ENCODE measurements at regions not wholly inside any gene's neighbourhood (a gene's known extent, or its start where the extent isn't known, plus 50 kb on each side); places are given as distances from the start of the nearest gene placed in this dataset.

DNA sequence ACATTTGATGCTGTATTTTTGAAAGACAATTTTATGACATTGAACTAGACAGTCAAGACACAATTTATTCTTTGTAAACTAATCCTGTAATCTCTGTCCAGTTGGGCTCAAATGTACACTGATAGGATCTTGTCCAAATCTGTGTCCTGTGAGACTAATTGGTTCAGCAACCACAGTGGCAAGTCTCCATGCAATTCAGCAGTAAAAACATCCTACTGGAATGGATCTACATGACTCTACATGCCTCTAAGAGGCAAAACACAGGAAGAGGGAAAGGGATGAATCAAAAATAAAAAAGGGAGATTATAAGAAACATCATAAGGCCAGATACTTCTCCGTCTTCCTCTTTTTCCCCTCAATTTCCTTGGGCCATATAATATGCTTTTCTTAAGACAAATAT is 1164.2 kb downstream of the NLGN4Y start:
- TF ChIP-seq, protein P1, sequence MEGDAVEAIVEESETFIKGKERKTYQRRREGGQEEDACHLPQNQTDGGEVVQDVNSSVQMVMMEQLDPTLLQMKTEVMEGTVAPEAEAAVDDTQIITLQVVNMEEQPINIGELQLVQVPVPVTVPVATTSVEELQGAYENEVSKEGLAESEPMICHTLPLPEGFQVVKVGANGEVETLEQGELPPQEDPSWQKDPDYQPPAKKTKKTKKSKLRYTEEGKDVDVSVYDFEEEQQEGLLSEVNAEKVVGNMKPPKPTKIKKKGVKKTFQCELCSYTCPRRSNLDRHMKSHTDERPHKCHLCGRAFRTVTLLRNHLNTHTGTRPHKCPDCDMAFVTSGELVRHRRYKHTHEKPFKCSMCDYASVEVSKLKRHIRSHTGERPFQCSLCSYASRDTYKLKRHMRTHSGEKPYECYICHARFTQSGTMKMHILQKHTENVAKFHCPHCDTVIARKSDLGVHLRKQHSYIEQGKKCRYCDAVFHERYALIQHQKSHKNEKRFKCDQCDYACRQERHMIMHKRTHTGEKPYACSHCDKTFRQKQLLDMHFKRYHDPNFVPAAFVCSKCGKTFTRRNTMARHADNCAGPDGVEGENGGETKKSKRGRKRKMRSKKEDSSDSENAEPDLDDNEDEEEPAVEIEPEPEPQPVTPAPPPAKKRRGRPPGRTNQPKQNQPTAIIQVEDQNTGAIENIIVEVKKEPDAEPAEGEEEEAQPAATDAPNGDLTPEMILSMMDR (conservative IDR thresholded peaks at IDR 0.05; ENCODE audit: low read depth, low read length) = no peak
- DNase-seq (ENCODE audit: low read depth) = no peak

DNA sequence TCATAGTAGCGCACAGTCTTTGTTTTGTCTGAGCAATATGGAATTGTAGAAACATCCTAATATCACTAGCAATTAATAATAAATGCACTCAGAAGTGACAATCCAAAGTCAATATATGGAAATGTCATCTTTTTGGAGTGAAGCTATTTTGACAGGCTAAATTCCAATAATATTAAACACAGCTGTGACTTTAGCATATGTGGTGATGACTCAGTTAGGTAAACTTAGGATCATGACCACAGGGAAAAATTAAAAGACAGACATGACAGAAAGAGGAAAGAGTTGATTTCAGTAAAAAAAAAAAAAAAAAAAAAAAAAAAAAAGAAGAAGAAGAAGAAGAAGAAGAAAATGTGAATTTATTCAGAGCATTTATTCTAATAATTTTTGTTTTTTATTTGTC is 1165.7 kb downstream of the NLGN4Y start:
- no peak for DNase-seq (ENCODE audit: low read depth)
- no peak overlapping the region for H3K4me3 ChIP-seq (ENCODE audit: low read depth, low read length)
- TF ChIP-seq, protein P1 (conservative IDR thresholded peaks at IDR 0.05; ENCODE audit: low read depth, low read length) = no peak

More for the DNA sequence above, 1164.2 kb downstream of the NLGN4Y start:
- no peak overlapping the region for H3K4me3 ChIP-seq (ENCODE audit: low read depth, low read length)

DNA sequence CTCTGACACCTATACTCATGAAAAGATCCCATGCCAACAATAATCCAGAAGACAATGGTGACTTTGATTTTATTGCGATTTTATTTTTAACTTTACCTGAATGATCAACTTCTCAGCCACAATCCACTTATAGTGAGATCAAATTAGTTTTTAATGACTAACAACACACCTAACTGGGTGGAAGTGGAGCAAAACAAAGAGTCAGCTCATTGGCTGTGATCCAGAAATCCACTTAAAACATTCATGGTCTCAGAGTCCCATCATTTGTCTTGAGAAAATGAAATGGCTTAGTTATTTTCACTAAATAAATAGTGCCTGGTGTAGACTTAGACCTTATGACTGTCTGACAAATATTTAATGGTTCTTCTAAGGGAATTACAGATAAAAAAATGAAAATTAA is 1177.8 kb downstream of the NLGN4Y start:
- no peak for DNase-seq (ENCODE audit: low read depth)

DNA sequence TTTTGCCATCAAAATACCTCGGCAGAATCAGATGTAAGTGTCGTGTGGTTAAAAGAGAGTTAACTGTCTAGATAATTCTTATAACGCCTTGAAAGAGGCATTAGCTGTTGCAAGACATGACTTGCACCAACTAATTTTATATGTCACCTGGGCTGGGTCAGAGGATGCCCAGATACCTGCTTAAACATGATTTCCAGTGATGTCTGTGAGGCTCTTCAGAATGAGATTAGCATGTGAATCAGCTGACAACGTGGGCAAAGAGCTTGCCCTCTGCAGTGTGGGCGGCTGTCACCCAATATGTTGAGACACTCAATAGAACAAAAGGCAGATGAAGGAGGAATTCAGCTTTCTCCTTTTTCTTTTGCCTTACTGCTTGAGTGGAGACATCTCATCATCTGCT is 1180.6 kb downstream of the NLGN4Y start:
- H3K4me3 ChIP-seq (ENCODE audit: low read depth, low read length) = no peak overlapping the region
- no peak for DNase-seq (ENCODE audit: low read depth)
- TF ChIP-seq, protein P1 (conservative IDR thresholded peaks at IDR 0.05; ENCODE audit: low read depth, low read length) = no peak

More for the DNA sequence above, 1177.8 kb downstream of the NLGN4Y start:
- H3K4me3 ChIP-seq (ENCODE audit: low read depth, low read length) = no peak overlapping the region
- TF ChIP-seq, protein P1 (conservative IDR thresholded peaks at IDR 0.05; ENCODE audit: low read depth, low read length) = no peak

DNA sequence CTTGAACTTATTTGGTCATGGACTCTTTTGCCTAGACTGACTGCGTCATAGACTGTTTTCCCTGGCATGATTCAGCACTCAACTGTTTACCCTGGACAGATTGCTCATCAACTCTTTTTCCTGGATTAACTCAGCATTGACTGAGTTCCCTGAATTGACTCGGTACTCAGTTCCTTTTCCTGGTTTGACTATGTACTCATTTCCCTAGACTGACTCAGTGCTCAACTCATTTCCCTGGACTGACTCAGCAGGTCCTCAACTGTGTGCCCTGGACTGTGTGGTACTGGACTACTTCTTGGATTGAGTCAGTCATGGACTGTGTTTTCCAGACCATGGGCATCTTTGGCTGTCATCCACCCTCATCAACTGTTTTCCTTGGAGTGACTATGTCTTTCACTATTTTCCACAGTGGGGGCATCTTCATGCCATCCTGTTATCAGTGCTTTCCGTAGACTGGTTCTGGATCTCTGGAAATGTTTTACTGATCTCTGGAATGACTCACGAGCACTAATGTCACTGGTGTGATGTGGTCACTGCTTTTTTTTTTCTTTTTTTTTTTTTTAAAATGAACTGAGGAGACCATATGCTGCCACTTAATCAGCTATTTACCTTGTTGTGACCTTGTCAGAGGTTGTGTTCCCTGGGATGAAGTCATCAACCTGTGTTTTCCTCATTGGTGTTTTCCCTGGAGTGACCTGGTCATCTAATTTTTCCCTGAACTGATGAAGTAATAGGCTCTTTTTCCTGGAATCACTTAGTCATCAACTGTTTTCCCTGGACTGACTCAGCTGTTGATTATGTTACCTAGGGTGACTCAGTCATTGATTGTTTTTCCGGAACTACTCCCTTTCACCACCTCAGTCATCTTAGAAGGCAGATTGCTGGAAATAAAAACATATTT is 1225.5 kb downstream of the NLGN4Y start:
- peak; percentile 89 for DNase-seq (ENCODE audit: low read depth)

DNA sequence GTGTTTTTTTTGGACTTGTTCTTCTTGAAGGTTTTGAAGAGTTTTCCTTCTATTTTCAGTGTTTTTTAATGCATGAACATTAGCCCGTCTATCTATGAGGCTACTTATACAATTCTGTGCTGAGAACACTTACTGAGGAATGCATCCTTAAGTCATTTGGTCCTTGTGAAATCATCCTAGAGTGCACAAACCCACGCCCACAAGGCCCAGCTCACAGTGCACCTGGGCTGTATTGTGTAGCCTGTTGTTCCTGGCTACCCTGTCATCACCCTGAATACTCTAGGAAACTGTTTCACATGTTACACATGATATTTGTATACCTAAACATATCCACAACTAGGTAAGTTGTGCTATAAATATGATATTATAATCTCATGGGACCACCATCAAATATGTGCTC is 1226.7 kb downstream of the NLGN4Y start:
- TF ChIP-seq, protein P1 (conservative IDR thresholded peaks at IDR 0.05; ENCODE audit: low read depth, low read length) = no peak
- no peak overlapping the region for H3K4me3 ChIP-seq (ENCODE audit: low read depth, low read length)
- no peak for DNase-seq (ENCODE audit: low read depth)

More for the DNA sequence above, 1225.5 kb downstream of the NLGN4Y start:
- TF ChIP-seq, protein P1 (conservative IDR thresholded peaks at IDR 0.05; ENCODE audit: low read depth, low read length) = no peak
- H3K4me3 ChIP-seq (ENCODE audit: low read depth, low read length) = no peak overlapping the region

DNA sequence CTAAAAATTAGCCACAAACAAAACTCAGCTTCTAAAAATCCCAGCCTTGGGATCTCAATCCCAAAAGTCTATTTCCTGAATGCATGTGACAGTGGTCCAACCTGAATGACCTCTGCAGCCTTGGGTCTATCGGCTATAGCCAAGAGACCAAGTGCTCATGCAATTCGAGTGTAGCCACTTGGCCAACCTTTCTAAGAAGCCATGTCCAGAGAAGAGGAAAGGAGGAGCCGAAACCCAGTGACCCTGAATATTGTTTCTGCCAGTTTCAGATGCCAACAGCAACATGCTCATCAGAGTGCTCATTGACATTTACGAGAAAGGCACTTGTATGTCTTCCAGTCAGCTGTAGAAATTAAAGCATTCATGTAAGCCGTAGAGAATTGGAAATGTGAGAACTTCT is 1231.9 kb downstream of the NLGN4Y start:
- no peak overlapping the region for H3K4me3 ChIP-seq (ENCODE audit: low read depth, low read length)
- DNase-seq (ENCODE audit: low read depth) = no peak
- TF ChIP-seq, protein P1 (conservative IDR thresholded peaks at IDR 0.05; ENCODE audit: low read depth, low read length) = no peak
